Suprapubic skin (tissue), 3 donors: ENCODE measurements at regions not wholly inside any gene's neighbourhood (a gene's known extent, or its start where the extent isn't known, plus 50 kb on each side); places are given as distances from the start of the nearest gene placed in this dataset.

Experiments
- EP300 ChIP-seq: sonication (generic); formaldehyde crosslinking; IDR thresholded peaks from one replicate; pipeline ENCODE4 v1.6.1; 2017; ENCODE audit warnings: antibody characterized with exemption
- POLR2A ChIP-seq, 2 donors: fragments of 450-650 bp; IDR thresholded peaks; one replicate each; pipeline ENCODE4 v1.6.1; 2017; ENCODE audit warnings: antibody characterized with exemption in 2 of 2, mild to moderate bottlenecking in 2 of 2, moderate library complexity in 2 of 2
- TF ChIP-seq, protein P1 (sequence below), 2 donors: fragments of 200-600 bp in 1 of 2; fragments of 450-650 bp in 1 of 2; sonication (generic) in 1 of 2; IDR thresholded peaks; one replicate each; pipeline ENCODE4 v1.5.1; 2016 to 2019; ENCODE audit warnings: antibody characterized with exemption in 2 of 2, mild to moderate bottlenecking in 1 of 2, moderate library complexity in 1 of 2

DNA sequence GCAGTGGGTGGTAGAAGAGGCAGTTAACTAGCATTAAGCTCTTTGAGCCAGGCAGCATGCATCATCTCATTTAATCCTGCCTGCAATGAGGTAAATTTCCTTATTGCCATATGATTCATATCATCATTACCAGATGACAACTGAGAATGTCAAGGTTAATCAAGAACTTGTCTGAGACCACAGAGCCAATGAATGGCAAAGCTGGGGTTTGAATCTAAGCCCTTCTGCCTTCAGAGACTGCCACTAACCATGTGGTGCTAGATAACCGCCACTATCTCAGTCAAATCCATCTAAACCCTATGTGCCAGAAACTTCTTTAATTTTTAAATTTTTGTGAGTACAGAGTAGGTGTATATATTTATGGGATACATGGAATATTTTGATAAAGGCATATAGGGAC is 77.8 kb upstream of the GRIP1 start:
- TF ChIP-seq, protein P1, sequence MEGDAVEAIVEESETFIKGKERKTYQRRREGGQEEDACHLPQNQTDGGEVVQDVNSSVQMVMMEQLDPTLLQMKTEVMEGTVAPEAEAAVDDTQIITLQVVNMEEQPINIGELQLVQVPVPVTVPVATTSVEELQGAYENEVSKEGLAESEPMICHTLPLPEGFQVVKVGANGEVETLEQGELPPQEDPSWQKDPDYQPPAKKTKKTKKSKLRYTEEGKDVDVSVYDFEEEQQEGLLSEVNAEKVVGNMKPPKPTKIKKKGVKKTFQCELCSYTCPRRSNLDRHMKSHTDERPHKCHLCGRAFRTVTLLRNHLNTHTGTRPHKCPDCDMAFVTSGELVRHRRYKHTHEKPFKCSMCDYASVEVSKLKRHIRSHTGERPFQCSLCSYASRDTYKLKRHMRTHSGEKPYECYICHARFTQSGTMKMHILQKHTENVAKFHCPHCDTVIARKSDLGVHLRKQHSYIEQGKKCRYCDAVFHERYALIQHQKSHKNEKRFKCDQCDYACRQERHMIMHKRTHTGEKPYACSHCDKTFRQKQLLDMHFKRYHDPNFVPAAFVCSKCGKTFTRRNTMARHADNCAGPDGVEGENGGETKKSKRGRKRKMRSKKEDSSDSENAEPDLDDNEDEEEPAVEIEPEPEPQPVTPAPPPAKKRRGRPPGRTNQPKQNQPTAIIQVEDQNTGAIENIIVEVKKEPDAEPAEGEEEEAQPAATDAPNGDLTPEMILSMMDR (IDR thresholded peaks at IDR 0.05), result no peak
- no peak for TF ChIP-seq POLR2A (IDR thresholded peaks at IDR 0.05)
- no peak for TF ChIP-seq EP300
